AML-193 (cell line): ENCODE measurements at regions not wholly inside any gene's neighbourhood (a gene's known extent, or its start where the extent isn't known, plus 50 kb on each side); places are given as distances from the start of the nearest gene placed in this dataset.
"Not testable (repeated sequence)": the region's sequence is repeated elsewhere in the genome, so short reads cannot be mapped to it uniquely, and the experiment has no call there.

Source experiments
- DNase-seq, 2 experiments: peaks; one replicate each; lab custom pipeline; 2025; lab: John Stamatoyannopoulos, UW

DNA sequence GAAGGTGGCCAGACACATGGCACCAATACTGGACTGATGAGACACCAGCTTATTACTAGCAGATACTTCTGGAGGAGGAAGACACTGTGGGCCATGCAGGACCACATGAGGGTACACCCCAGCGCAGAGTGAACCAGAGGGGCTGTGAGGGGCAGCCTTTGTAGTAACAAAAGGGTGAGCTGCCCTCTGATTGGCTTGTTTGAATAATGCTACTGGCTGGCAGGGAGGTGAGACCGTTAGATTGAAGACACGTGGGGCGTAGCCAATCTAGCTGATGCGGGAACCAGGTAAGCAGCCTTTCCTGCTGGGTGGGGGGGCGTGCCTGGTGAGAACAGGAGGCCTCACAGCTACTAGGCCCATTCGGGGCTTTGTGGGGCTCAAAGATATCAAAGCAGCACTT lies 102.8 kb upstream of the SEC14L1 start:
- no peak for DNase-seq

DNA sequence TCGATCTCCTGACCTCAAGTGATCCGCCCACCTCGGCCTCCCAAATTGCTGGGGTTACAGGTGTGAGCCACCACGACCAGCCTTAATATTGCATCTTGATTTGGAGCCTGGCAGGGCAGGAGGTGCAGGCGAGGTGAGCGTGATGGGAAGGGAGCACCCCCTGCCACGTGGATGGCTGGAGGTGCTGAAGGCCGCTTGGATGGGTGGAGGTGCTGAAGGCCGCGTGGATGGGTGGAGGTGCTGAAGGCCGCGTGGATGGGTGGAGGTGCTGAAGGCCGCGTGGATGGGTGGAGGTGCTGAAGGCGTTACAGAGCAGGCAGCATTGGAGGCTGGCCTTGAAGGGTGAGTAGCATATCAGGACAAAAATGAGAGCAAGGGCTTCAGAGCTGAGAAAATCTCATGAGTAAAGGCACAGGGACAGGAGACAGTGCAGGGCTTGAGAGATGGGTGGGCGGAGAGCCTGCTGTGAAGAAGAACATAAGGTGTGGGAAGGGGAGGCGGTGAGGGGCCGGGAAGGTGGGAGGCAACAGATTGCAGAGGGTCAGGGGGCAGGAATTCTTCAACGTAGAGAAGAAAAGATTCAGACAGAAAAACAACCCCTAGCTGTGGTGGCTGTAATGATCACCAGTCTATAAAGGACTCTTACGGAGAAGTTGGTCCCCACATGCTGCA lies 101.7 kb upstream of the SEC14L1 start:
- no peak for DNase-seq

DNA sequence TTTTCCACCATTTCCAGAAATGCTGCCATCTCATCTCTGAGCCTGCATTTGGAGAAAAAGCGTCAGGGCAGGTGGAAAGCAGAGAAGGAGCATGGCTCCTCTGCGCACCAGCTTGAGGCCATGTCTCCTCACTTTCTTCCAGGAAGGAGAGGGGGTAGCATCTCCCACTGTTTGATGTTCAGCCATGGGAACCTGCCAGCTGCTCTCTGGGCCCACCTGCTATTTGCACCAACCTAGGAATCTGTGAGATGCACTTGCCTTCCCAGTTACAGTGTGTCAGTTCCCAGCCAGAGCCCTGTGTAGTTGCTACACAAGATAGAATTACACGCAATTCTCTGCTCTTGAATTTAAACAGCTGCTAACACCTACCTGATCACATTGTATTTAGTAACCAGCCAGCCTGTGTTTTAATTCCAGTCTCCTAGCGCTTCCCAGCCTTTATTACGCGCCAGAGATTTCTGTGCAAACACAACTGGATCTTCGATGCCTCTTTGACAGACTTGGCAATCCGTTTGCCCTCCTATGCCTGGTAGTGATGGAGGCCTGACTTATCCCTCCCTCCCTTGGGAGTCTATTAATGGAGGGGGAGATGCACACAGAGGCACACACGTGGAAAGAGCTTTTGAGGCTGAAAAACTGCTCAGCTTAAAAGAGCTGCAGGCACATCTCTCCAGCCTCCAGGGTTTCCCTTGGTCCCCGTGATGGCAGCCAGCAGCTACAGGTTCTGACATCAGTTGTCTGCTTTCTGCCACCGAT lies 98.1 kb upstream of the SEC14L1 start:
- no peak for DNase-seq

GRCh38 chr17:77045441-77046041 lies 95.2 kb upstream of the SEC14L1 start:
- DNase-seq: no peak

- no peak for DNase-seq
Measured at GRCh38 chr17:77049440-77049839, 91.3 kb upstream of the SEC14L1 start.

DNA sequence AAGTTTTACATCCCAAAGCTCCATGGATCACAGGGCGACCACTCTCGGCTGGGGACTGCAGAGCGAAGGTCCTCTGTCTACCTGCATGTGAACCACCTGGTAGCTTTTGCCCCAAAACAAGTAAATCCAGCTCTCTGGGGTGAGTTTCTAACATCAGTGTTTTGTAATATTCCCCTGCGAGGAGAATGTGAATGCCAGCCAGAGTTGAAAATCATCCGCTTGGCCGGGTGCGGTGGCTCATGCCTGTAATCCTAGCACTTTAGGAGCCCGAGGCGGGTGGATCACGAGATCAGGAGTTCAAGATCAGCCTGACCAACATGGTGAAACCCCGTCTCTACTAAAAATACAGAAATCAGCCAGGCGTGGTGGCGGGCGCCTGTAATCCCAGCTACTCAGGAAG lies 89.9 kb upstream of the SEC14L1 start:
- DNase-seq: not testable (repeated sequence)

DNA sequence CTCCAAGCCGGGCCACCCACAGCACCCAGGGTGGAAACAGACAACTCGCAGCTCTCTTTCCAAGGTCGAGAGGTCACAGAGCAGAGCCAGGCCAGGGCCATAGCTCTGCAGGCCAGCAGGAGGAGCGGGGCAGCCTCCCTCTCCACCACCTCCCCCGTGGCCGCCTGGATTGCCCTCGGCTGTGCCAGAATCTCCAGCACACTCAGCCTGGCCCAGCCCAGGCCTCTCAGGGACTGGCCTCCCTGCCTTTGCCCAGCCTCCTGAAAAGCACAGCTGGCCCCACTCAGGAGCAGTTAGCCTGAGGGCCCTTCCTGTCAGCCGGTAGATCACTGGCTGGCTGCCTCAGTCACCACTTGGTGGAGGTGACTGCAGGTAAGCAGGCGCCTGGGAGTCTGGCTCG lies 85.8 kb upstream of the SEC14L1 start:
- no peak for DNase-seq

DNA sequence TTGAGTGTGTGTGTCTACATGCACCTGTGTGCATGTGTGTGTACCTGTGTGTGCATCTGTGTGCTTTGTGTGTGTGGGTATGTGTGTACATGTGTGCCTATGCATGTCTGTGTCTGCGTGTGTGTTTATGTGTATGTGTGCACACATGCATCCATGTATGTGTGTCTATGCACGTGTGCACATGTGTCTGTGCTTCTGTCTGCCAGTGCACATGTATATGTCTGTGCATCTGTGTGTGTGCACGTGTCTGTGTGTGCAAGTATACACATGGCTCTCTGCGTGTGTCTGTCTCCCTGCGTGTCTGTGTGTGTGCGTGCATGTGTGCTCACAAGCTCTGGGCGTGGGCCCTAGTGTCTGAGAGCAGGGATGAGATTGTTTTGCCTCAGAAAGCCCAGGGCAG lies 85.3 kb upstream of the SEC14L1 start:
- DNase-seq: no peak

GRCh38 chr17:77058016-77058415 lies 82.8 kb upstream of the SEC14L1 start:
- DNase-seq: no peak

- DNase-seq: no peak
Measured at GRCh38 chr17:77061669-77062068, 79.1 kb upstream of the SEC14L1 start.

GRCh38 chr17:77064598-77064997 lies 76.2 kb upstream of the SEC14L1 start:
- DNase-seq: no peak

DNA sequence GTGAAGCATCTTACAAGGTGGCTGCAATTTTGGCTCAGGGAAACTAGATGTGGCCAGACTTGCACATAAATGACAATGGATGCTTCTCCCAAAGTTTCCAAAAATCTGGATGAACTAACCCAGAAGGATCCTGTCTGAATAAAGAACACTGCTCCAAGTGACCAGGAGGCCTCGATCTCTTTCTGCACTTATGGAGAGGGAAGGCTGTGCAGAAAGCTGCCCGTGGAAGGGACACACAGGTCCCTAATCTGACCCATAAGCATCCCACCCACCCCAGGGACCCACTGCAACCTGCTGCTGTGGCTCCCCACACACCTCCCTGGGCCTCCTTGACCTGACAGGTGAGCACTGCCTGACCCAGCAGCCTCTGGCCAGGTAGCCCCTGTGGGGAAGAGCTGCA lies 74.6 kb upstream of the SEC14L1 start:
- DNase-seq: no peak

DNA sequence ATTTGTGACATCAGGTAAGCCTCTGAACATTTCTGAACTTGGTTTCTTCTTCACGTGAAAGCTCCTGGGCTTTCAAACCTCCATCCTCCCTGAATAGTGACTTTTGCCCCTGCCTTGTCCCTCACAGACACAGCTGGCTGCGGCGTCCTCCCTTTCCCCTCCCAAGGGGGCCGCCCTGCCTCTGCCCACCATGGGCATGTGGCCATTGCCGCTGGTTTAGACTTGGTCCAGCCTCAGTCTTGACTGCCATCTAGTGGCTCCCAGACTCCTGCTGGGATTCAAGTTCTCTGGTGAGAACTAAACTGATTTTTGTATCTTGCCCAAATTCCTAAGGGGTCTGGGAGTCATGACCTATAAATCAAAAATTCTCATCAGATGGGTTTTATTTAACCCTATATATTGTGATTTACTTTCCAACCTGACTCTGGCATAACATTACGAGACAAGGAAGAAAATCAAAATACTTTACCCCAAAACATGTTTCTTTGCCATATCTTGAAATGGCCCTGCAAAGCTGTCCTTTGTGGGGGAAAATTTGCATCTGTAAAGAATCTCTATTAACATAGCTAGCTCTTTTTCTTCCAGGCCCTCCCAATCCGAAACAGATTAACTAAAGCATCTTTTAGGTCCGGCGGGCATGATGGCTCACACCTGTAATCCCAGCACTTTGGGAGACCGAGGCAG lies 73.9 kb upstream of the SEC14L1 start:
- DNase-seq: peak; percentile 26 to 32

- no peak for DNase-seq
Measured at GRCh38 chr17:77068915-77069314, 71.9 kb upstream of the SEC14L1 start.

DNA sequence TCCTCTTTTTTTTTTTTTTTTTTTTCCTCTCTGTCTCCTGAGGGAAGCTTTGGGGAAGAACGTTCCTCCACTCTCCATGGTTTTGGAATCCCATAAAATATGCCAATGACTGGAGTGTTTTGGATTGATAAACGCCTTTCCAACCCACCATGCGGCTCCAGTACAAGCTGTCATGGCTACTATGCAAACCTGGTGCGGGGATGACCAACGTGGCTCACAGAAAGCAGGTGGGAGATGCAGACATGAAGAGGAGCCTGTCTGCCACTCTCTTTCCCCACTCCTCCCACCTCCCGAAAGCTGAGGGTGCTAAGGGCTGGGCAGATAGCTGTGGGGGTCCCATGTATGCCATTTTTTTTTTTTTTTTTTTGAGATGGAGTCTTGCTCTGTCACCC lies 69.9 kb upstream of the SEC14L1 start:
- DNase-seq: no peak

GRCh38 chr17:77071925-77072490 lies 68.8 kb upstream of the SEC14L1 start:
- no peak for DNase-seq

DNA sequence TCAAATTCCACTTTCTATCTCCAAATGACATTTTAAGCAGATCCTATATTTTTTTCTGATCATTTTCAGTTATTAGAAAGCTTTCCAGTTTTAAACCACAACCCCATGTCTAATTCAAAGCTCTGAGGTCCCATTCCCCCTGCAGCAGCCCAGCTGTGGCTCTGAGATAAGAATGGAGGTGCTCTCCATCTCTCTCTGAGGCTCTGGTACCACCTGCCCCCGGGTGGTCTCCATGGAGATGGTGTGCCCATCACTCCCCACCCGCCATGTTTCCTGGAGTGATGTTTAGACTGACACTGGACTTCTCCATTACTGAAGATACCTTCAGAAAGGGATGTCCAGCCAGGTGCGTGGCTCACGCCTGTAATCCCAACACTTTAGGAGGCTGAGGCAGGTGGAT lies 68.1 kb upstream of the SEC14L1 start:
- no peak for DNase-seq

DNA sequence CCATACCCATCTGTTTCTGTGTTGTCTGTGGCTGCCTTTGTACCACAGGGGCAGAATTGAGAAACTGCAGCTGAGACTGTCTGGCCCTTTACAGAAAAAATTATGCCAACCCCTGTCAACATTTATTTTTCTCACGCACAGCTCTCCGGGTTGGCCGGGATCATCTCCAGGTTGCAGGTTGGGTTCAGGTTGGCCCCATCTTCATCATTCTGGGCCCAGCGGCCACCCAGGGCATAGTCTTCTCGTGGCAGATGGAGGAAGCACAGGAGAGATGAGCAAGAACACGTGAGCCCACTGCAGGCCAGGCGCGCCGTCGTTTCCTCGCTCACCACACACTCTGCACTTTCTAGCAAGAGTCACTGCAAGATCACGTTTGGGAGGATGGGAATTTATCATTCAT lies 66.1 kb upstream of the SEC14L1 start:
- DNase-seq: no peak

- no peak for DNase-seq
Measured at GRCh38 chr17:77076124-77076830, 64.5 kb upstream of the SEC14L1 start.

- DNase-seq: no peak
Measured at GRCh38 chr17:77083531-77083930, 57.2 kb upstream of the SEC14L1 start.

DNA sequence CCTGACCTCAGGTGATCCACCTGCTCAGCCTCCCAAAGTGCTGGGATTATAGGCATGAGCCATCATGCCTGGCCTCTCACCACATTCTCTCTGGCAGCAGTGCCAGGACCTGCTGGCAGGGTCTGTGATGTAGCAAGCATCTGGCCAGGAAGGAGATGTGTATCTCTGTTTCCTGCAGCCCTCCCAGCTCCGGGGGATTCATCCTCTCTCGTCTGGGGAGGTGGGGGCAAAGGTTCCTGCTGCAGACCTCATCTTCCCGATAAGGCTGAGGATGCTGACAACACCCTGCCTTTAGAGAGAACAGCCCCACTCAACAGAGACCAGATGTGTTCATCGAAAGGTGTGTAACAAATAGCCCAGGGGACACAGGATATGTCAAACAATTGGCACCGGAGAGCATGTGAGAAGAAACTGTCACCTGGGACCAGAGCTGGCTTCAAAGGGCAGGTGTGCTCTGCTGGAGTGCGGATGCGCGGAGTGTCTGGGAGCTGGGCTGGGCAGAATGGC lies 54.8 kb upstream of the SEC14L1 start:
- no peak for DNase-seq
